K562 (cell line): ENCODE measurements at regions not wholly inside any gene's neighbourhood (a gene's known extent, or its start where the extent isn't known, plus 50 kb on each side); places are given as distances from the start of the nearest gene placed in this dataset.

Experiments used
- ATAC-seq: fragments of 200-7000 bp; cut with Tn5 transposase; 3 replicates; pipeline ENCODE4 v1.9.1; 2020; ENCODE audit warnings: moderate library complexity
- BruUV-seq: library from RNA; stranded (reverse); fragments of 400-500 nt; replicated peaks from 2 replicates; lab custom pipeline; 2021; lab: Mats Ljungman, UMichigan
- CTCF ChIA-PET: fragments of 300-600 bp; formaldehyde crosslinking; extraction: SDS; loops from one replicate; lab custom pipeline; 2021; ENCODE audit warnings: low intra/inter-chr PET ratio; lab: Yijun Ruan, JAX
- POLR2A ChIA-PET: fragments of 300-600, 350-650 bp; sonication (Branson Sonifier 250); formaldehyde crosslinking; extraction: SDS; loops from one replicate; lab custom pipeline; 2021; ENCODE audit warnings: antibody characterized with exemption, inconsistent platforms; lab: Yijun Ruan, JAX
- DNase-seq, 4 experiments: peaks; one replicate each; pipeline versions ENCODE4 v3.0.0 to v3.0.0-alpha.2; 2011 to 2018; ENCODE audit warnings: low spot score in 3 of 4, mixed read lengths in 3 of 4; ENCODE audit errors: extremely low read depth in 1 of 4
- FAIRE-seq: peaks from 2 replicates; lab custom pipeline; 2011; peaks lifted over from hg19 to GRCh38; lab: Jason Lieb, UNC
- H2AFZ ChIP-seq: 2 replicates; pipeline ENCODE4 v1.6.0; 2011; ENCODE audit warnings: low read depth, low read length, control low read depth, inconsistent platforms
- H3K27ac ChIP-seq: fragments of 200-600 bp; 3 replicates; pipeline ENCODE4 v1.8.0; 2011; ENCODE audit warnings: low read depth, mild to moderate bottlenecking, control low read depth, inconsistent platforms, low read length, moderate library complexity, mixed read lengths; ENCODE audit errors: extremely low read depth
- H3K27me3 ChIP-seq, 2 experiments: fragments of 300-600 bp in 1 of 2; 2 replicates in 1 of 2; 3 replicates in 1 of 2; pipeline versions ENCODE4 v1.6.0 to v1.8.0; 2011; ENCODE audit warnings: inconsistent platforms in 2 of 2, low read length in 2 of 2, mild to moderate bottlenecking in 1 of 2, mixed read lengths in 1 of 2, moderate library complexity in 1 of 2; ENCODE audit not compliant: control insufficient read depth in 2 of 2, insufficient read depth in 2 of 2
- H3K36me3 ChIP-seq: fragments of 300-600 bp; 3 replicates; pipeline ENCODE4 v1.8.0; 2011; ENCODE audit warnings: mild to moderate bottlenecking, low read length, inconsistent platforms; ENCODE audit not compliant: control insufficient read depth, insufficient read depth
- H3K4me1 ChIP-seq, 2 experiments: fragments of 200-600 bp in 1 of 2; replicated peaks in 1 of 2; 2 replicates in 1 of 2; 3 replicates in 1 of 2; pipeline versions ENCODE4 v1.5.1 to v1.8.0; 2011; ENCODE audit warnings: inconsistent platforms in 2 of 2, low read length in 2 of 2, mild to moderate bottlenecking in 1 of 2, mixed read lengths in 1 of 2, moderate library complexity in 1 of 2; ENCODE audit not compliant: control insufficient read depth in 2 of 2, insufficient read depth in 2 of 2
- H3K4me2 ChIP-seq: 2 replicates; pipeline ENCODE4 v1.6.1; 2011; ENCODE audit warnings: low read length, control low read depth, inconsistent platforms, mixed read lengths; ENCODE audit not compliant: insufficient read depth
- H3K4me3 ChIP-seq: fragments of 200-600 bp; sonication (generic), shearing (Covaris generic); 2 replicates; pipeline ENCODE4 v1.5.1; 2016; ENCODE audit warnings: control low read depth, inconsistent platforms
- H3K79me2 ChIP-seq: fragments of 200-600 bp; 3 replicates; pipeline ENCODE4 v1.8.0; 2011; ENCODE audit warnings: low read length, inconsistent platforms; ENCODE audit not compliant: control insufficient read depth, insufficient read depth
- H3K9ac ChIP-seq, 2 experiments: 2 replicates each; pipeline versions ENCODE4 v1.6.0 to v1.6.1; 2011; ENCODE audit warnings: low read depth in 2 of 2, low read length in 2 of 2, control low read depth in 1 of 2, inconsistent platforms in 1 of 2, mild to moderate bottlenecking in 1 of 2, mixed read lengths in 1 of 2; ENCODE audit not compliant: insufficient read depth in 1 of 2
- H3K9me1 ChIP-seq: one replicate; pipeline ENCODE4 v1.6.0; 2011; ENCODE audit warnings: inconsistent platforms, mild to moderate bottlenecking, low read length, moderate library complexity; ENCODE audit not compliant: control insufficient read depth, insufficient read depth
- H3K9me3 ChIP-seq: replicated peaks from 2 replicates; pipeline ENCODE4 v1.5.1; 2011; ENCODE audit warnings: low read depth, low read length, inconsistent platforms; ENCODE audit not compliant: control insufficient read depth, insufficient read depth
- H4K20me1 ChIP-seq: replicated peaks from 2 replicates; pipeline ENCODE4 v1.6.1; 2011; ENCODE audit warnings: low read length, inconsistent platforms, mixed read lengths; ENCODE audit not compliant: control insufficient read depth, insufficient read depth
- ATF2 ChIP-seq: sonication (generic); formaldehyde crosslinking; IDR thresholded peaks from 2 replicates; pipeline ENCODE4 v1.8.1; 2022; ENCODE audit warnings: missing genetic modification reagents
- BRF1 ChIP-seq: IDR thresholded peaks from 3 replicates; pipeline ENCODE4 v1.6.1; 2011; ENCODE audit warnings: borderline replicate concordance, mild to moderate bottlenecking; ENCODE audit not compliant: insufficient read length; ENCODE audit errors: extremely low read depth
- CHD1 ChIP-seq: fragments of 200-600 bp; sonication (generic); IDR thresholded peaks from one replicate; pipeline ENCODE4 v1.6.1; 2012; ENCODE audit warnings: mild to moderate bottlenecking, moderate library complexity, low read length, inconsistent platforms
- NFATC3 ChIP-seq: fragments of 450-650 bp; IDR thresholded peaks from 2 replicates; pipeline ENCODE4 v1.6.1; 2017; ENCODE audit warnings: mild to moderate bottlenecking
- POLR2AphosphoS2 ChIP-seq: IDR thresholded peaks from 2 replicates; pipeline ENCODE4 v1.6.1; 2012; ENCODE audit warnings: low read length, improper control_type of control experiment
- RHOXF2B ChIP-seq: fragments of 250-450 bp; sonication (Bioruptor Pico); conservative IDR thresholded peaks from 2 replicates; pipeline ENCODE4 v1.5.1; 2021
- ZNF324 ChIP-seq: fragments of 250-450 bp; sonication (Bioruptor Pico); IDR thresholded peaks from 2 replicates; pipeline ENCODE4 v1.4.0; 2020; ENCODE audit warnings: mild to moderate bottlenecking
- ZZZ3 ChIP-seq: fragments of 450-650 bp; IDR thresholded peaks from 2 replicates; pipeline ENCODE4 v1.6.1; 2016; ENCODE audit warnings: antibody characterized with exemption, mild to moderate bottlenecking, moderate library complexity
- in situ Hi-C: fragments of 300-500 bp; cut with MboI; formaldehyde crosslinking; loops from 4 replicates; pipeline ENCODE4 v1.15.0; 2018; ENCODE audit warnings: inconsistent platforms, mixed read lengths
- intact Hi-C: fragments of 100-400 bp; cut with micrococcal nuclease; formaldehyde crosslinking; loops from 2 replicates; pipeline ENCODE4 v1.14.2; 2022

GRCh38 chr2:19465978-19466377 lies 107.6 kb upstream of the OSR1 start:
- Histone ChIP-seq H3K4me1 (no peaks in the 10 kb centered on the region), H3K4me3 (no peak overlapping the region), H3K4me2 (no peak overlapping the region), H3K9me3 (no peaks in the 10 kb centered on the region), H3K27me3 (no peaks in the 10 kb centered on the region), H2AFZ (no peak overlapping the region), H3K79me2 (no peaks in the 10 kb centered on the region), H3K36me3 (no peaks in the 10 kb centered on the region), H4K20me1 (no peaks in the 10 kb centered on the region), H3K9ac (no peak overlapping the region), H3K27ac (no peak overlapping the region), H3K9me1 (no peaks in the 10 kb centered on the region)
- no TSS peak for BruUV-seq
- intact Hi-C loops: no loop called here
- no peak for DNase-seq
- POLR2A ChIA-PET: no interaction called here
- no peak for ATAC-seq
- no peak for FAIRE-seq
- in situ Hi-C loops: no loop called here
- TF ChIP-seq RHOXF2B: no peak
- TF ChIP-seq ATF2 (CRISPR knock-in tag): no peak
- no peak for TF ChIP-seq POLR2AphosphoS2
- TF ChIP-seq CHD1: no peak
- TF ChIP-seq NFATC3: no peak
- TF ChIP-seq ZZZ3: no peak
- no peak for TF ChIP-seq ZNF324 (CRISPR knock-in tag)
- TF ChIP-seq BRF1: no peak
- CTCF ChIA-PET: no interaction called here
